ENCODE measurements at regions not wholly inside any gene's neighbourhood (a gene's known extent, or its start where the extent isn't known, plus 50 kb on each side); places are given as distances from the start of the nearest gene placed in this dataset.

DNA sequence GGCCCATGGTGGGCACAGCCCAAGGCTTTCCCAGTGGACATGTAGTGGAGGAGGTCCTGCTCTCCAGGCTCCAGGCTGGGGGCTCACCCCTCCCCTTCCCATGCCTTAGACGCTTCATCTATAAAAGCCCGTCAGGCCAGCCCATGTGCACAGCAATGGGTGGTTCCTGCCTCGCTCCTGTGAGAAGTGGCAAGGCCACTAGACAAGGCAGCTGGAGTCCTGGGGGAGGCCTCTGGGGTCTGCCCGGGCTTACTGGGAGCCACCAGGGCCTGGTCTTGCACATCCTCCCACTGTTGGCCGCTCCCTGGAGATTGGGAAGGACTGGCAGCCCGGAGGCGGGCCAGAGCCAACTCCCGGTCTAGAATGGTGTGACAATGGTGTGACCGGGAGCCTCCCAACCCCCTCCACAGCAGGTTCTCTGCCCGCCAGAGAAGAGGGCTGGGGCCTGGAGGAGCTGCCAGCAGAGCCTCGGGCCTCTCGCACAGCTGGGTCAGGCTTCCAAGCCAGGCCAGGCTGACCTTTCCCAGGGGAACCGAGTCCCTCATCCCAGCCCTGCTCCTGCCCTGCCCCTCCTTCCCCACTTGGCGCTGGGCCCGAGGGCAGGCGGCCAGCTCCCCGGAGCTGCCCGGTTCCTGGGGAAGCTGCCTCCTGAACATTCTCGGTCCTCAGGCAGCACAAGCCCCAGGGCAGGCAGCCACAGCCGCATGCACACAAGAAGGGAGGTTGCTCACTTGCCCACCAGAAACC lies 97.9 kb downstream of the RFLNA start:
- Mint-ChIP-seq H3K4me1 (peaks cover 43% of the 10 kb centered on the region), H3K36me3 (ENCODE audit: low read depth) (peaks cover 7% of the 10 kb centered on the region), H3K9me3 (ENCODE audit: low read depth) (no peaks in the 10 kb centered on the region), H3K27ac (no peak overlapping the region), H3K27me3 (no peaks in the 10 kb centered on the region), H3K4me3 (no peak overlapping the region)
- POLR2A ChIA-PET, result no interaction called here
- CTCF ChIA-PET, result no interaction called here
- ATAC-seq, result no peak
- no peak for DNase-seq
- intact Hi-C loops (cut with DNase I, micrococcal nuclease), result loop anchor here (5.0 kb wide), 3 partner anchors 154 to 374 kb away; no protein-coding TSS in a partner anchor

DNA sequence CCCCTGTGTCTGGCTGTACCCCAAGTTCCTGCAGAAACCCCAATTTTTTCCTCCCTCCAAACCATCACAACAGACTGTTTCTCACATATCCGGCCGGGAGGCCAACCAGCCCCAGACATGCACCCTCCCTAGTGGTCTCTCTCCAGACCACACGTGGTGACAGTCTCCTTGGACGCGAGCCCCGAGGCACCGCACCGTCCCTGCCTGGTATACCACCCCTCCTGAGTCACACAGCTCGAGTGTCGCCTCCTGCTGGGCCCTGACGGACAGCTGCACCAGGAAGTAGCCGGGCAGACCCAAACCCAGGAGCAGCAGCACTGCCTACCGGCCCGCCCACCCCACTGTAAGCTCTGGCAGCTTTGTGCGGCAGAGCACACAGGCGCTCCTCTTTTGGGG lies 97.4 kb downstream of the RFLNA start:
- Mint-ChIP-seq H3K9me3 (ENCODE audit: low read depth) (no peaks in the 10 kb centered on the region), H3K27me3 (no peaks in the 10 kb centered on the region), H3K36me3 (ENCODE audit: low read depth) (peaks cover 7% of the 10 kb centered on the region), H3K4me1 (peaks cover 43% of the 10 kb centered on the region), H3K27ac (peak overlapping the region; percentile 10), H3K4me3 (no peak overlapping the region)
- ChIA-PET CTCF (no interaction called here), POLR2A (no interaction called here)
- DNase-seq, result peak; percentile 45
- intact Hi-C loops (cut with DNase I, micrococcal nuclease), result loop anchor here (5.0 kb wide), 3 partner anchors 155 to 375 kb away; no protein-coding TSS in a partner anchor
- ATAC-seq, result no peak

DNA sequence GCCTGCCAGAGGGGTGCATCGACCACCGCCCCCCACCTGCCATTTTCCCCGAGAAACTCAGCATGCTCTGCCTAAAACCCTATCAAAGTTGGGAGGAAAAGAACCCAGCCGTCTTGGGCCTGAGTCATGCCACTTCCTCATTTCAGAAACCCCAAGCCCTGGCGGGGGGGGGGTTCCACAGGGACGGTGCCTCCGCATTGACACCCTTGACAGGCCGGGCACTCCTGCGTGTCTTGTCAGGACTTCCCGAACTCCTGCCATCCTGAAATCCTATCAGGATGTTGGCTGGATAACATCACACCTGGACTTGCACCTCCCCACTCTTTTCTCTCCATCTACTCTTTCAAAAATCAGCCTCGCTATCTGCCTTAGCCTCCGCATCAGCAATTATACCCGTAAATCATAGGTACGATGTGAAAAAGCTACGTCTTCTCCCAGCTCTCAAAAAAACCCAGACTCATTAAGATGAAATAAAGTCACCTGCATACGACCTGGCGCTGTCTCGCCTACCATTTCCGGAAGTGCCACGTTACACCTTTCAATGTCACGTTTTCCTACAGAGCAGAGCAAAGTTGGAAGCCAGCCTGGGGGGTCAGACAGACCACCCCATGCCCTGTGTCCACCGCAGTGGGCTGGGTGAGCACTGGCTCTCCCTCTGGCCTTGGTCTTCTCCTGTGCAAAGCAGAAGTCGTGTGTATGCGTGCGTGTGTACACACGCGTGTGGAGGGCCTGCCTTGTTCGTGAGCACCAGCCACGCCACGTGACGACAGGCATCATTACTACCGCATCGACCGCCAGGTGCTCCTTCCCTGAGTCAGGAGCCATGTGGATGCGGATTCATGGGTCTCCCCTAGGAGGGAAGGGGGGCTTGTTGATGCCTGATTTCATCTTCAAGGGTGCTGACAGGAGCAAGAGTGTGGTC lies 96.7 kb downstream of the RFLNA start:
- Mint-ChIP-seq H3K27me3 (no peaks in the 10 kb centered on the region), H3K4me3 (peak overlapping the region; percentile 29), H3K27ac (peak overlapping the region; percentile 83), H3K4me1 (peaks cover 43% of the 10 kb centered on the region), H3K9me3 (ENCODE audit: low read depth) (no peaks in the 10 kb centered on the region), H3K36me3 (ENCODE audit: low read depth) (peaks cover 7% of the 10 kb centered on the region)
- POLR2A ChIA-PET, result no interaction called here
- DNase-seq (peak; percentile 74), ATAC-seq (peak; percentile 49)
- intact Hi-C loops (cut with DNase I, micrococcal nuclease), result loop anchor here (1.0 to 5.0 kb wide), 5 partner anchors 76 to 376 kb away; no protein-coding TSS in a partner anchor
- CTCF ChIA-PET, result interaction anchor here (1.7 kb wide), 1 partner anchor 374 kb away, joined by 7 read pairs; no protein-coding TSS in a partner anchor

DNA sequence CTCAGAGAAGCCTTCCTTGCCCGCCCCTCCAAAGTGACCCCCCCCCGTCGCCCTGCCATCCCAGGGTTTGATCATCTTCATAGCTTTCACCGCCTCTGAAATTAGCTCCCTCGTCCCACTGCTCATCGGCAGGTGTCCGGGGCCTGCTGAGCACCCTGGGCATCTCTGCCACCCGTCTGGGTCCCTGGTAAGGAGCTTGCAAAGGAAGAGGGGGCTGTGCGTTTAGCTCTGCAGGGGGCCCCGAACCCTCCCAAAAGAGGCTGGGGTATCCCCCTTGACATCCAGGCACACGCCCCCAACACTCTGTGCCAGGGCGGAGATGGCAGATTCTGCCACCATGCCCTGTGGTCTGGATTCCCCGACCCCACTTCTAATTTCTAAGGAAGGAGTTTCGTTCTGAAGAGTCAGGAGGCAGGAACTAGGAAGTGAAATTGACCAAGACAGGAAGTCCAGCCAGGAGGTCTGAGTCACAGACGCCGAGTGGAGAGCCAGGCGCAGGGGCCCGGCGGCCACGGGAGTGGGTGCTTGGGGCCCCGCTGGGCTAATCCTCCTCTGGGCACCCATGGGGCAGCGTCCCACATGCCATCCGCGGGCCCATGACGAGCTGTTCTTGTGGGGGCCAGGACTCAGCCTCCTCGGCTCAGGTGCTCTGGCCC lies 95.7 kb downstream of the RFLNA start:
- POLR2A ChIA-PET, result no interaction called here
- no peak overlapping the region for H3K27ac Mint-ChIP-seq
- no peak overlapping the region for H3K4me3 Mint-ChIP-seq
- CTCF ChIA-PET, result interaction anchor here (0.6 to 1.7 kb wide), 3 partner anchors 11 to 375 kb away, joined by 3 to 7 read pairs (median 4); no protein-coding TSS in a partner anchor
- no peaks in the 10 kb centered on the region for H3K9me3 Mint-ChIP-seq (ENCODE audit: low read depth)
- H3K27me3 Mint-ChIP-seq, result no peaks in the 10 kb centered on the region
- intact Hi-C loops (cut with DNase I, micrococcal nuclease), result loop anchor here (1.0 to 5.0 kb wide), 5 partner anchors 77 to 377 kb away; no protein-coding TSS in a partner anchor
- peak; percentile 23 for DNase-seq
- H3K36me3 Mint-ChIP-seq (ENCODE audit: low read depth), result peaks cover 9% of the 10 kb centered on the region
- ATAC-seq, result no peak
- peaks cover 43% of the 10 kb centered on the region for H3K4me1 Mint-ChIP-seq

DNA sequence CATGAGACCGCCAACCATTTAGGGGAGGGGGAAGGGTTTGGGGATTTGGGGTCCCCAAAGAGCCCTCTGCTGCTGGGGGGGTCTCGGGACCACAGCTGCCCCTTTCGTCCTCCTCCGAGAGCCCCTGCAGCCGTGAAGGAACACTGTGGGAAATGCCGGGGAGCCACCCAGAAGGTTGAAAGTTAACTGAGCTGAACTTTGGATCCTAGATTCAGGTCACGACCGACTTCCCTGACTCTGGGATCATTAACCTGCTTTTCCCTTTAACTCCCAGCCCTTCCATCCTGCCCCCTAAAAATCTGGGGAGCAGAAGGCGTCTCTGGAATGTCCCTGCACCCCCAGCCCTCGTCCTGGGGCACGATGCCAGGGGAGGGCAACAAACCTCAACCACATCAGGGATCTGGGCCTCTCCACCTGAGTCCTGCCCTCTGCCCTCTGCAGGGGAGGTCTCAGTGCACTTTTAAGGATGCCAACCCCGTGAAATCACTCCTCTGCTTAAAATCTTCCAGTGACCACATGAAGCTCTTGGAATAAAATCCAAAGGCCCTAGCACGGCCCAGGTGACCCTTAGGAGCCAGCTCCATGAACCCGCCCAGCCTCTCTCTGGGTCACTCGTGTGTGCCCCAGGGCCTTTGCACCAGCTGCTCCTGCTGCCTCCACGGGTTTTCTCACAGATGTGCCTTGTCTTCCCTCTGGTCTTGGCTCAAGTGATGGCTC lies 95.0 kb downstream of the RFLNA start:
- Mint-ChIP-seq H3K36me3 (ENCODE audit: low read depth) (peaks cover 9% of the 10 kb centered on the region), H3K27ac (no peak overlapping the region), H3K4me1 (peaks cover 43% of the 10 kb centered on the region), H3K9me3 (ENCODE audit: low read depth) (no peaks in the 10 kb centered on the region), H3K27me3 (no peaks in the 10 kb centered on the region), H3K4me3 (no peak overlapping the region)
- ATAC-seq (no peak), DNase-seq (no peak)
- POLR2A ChIA-PET, result interaction anchor here (0.7 kb wide), 1 partner anchor 33 kb away, joined by 3 read pairs; no protein-coding TSS in a partner anchor
- intact Hi-C loops (cut with DNase I, micrococcal nuclease), result loop anchor here (1.0 to 5.0 kb wide), 5 partner anchors 63 to 377 kb away; no protein-coding TSS in a partner anchor
- CTCF ChIA-PET, result interaction anchor here (0.6 to 1.4 kb wide), 3 partner anchors 10 to 38 kb away, joined by 3 to 4 read pairs (median 4); no protein-coding TSS in a partner anchor

DNA sequence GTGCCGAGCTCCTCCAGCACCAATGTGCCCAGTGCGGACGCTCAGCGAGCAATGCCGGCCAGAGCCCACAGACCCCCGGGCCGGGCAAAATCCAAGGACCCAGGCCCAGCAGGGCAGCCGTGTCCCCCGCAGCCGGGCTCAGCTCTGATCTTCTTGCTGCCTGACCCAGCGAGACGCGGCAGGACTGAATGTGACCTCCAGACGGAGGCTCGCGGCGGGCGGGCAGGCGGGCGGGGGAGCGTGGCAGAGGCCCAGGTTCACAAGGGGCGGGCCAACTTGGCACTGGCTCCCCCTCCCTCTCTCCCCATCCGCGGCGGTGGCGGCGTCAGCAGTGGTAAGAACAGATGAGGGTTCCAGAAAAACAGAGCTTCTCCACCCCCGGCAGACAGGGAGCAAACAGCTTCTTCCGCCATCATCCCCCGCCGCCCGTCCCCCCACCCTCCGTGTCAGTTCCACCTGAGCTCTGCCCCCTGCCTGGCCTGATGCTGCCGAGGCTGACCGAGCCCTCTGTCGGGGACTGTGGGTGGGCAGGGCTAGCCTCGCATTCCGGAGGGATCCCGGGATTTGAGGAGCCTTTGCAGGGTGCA lies 94.3 kb downstream of the RFLNA start:
- Mint-ChIP-seq H3K27me3 (no peaks in the 10 kb centered on the region), H3K4me3 (peak overlapping the region; percentile 44), H3K9me3 (ENCODE audit: low read depth) (no peaks in the 10 kb centered on the region), H3K27ac (no peak overlapping the region), H3K4me1 (peaks cover 43% of the 10 kb centered on the region), H3K36me3 (ENCODE audit: low read depth) (peaks cover 8% of the 10 kb centered on the region)
- DNase-seq (peak; percentile 86), ATAC-seq (peak; percentile 79)
- POLR2A ChIA-PET, result interaction anchor here (0.7 to 1.2 kb wide), 2 partner anchors 32 to 385 kb away, joined by 3 read pairs; no protein-coding TSS in a partner anchor
- intact Hi-C loops (cut with DNase I, micrococcal nuclease), result loop anchor here in 1 of 2 experiments (1.0 kb wide), 1 partner anchor 64 kb away; no protein-coding TSS in a partner anchor
- CTCF ChIA-PET, result interaction anchor here (0.8 to 1.4 kb wide), 4 partner anchors 10 to 64 kb away, joined by 3 to 4 read pairs (median 4); no protein-coding TSS in a partner anchor

DNA sequence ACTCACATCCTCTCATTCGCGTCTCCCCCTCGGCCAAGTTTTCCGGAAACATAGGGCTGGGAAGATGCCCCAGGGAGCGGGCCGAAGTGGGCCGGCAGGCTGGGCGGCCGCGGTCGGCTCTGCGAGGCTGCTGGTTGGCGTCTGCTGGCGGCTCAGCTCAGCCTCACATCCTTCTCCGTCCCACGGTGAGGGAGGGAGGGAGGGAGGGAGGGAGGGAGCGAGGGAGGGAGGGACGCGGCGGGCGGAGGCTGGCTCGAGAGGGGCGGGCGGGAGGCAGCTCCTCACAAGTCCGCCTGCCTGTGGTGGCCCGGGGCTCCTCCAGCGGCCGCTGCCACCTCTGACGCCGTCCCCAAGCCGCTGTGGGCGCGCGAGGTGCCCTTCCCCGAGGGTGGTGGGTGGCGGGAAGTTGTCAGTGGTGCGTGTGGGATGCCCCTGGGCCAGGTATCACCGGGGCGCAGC lies 93.8 kb downstream of the RFLNA start:
- Mint-ChIP-seq H3K4me3 (peak overlapping the region; percentile 44), H3K4me1 (peaks cover 43% of the 10 kb centered on the region), H3K9me3 (ENCODE audit: low read depth) (no peaks in the 10 kb centered on the region), H3K27me3 (no peaks in the 10 kb centered on the region), H3K27ac (no peak overlapping the region), H3K36me3 (ENCODE audit: low read depth) (peaks cover 6% of the 10 kb centered on the region)
- intact Hi-C loops (cut with DNase I, micrococcal nuclease), result loop anchor here in 1 of 2 experiments (1.0 kb wide), 1 partner anchor 65 kb away; no protein-coding TSS in a partner anchor
- ATAC-seq (peak; percentile 54), DNase-seq (peak; percentile 74)
- POLR2A ChIA-PET, result interaction anchor here (1.2 kb wide), 1 partner anchor 386 kb away, joined by 3 read pairs; no protein-coding TSS in a partner anchor
- CTCF ChIA-PET, result interaction anchor here (0.8 to 1.1 kb wide), 2 partner anchors 11 to 65 kb away, joined by 3 to 4 read pairs; no protein-coding TSS in a partner anchor

DNA sequence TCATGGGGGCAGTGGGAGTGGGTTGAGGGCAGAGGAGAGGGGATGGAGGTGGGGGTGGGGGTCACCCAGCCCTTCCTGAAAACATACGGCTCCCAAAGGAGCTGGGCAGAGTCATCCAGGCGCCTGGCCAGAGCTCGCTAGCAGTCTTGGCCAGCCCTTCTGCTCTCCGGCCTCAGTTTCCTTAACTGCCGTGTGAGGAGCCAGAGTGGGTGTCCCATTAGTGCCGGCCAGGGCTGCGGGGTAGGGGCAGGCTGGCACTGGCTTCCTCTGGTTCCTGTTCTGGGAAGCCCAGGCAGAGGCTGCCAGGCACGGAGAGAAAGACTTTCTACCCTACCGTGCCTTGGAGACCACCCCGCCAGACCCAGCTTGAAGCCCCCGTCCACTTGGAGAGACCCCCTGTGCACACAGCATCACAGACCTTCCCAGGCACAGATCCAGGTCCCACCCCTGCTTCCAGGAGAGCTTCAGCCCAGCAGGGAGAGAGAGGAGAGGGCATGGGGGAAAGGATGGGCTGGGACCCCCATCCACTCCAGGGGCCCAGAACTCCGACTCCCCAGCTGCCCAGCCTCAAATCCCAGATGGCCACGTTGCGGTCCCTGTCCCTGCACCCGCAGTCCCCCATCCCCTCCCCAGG lies 93.3 kb downstream of the RFLNA start:
- Mint-ChIP-seq H3K4me1 (peaks cover 38% of the 10 kb centered on the region), H3K36me3 (ENCODE audit: low read depth) (peaks cover 6% of the 10 kb centered on the region), H3K27me3 (no peaks in the 10 kb centered on the region), H3K9me3 (ENCODE audit: low read depth) (no peaks in the 10 kb centered on the region), H3K4me3 (peak overlapping the region; percentile 10), H3K27ac (no peak overlapping the region)
- DNase-seq (no peak), ATAC-seq (no peak)
- intact Hi-C loops (cut with DNase I, micrococcal nuclease), result no loop called here
- POLR2A ChIA-PET, result interaction anchor here (1.2 kb wide), 1 partner anchor 386 kb away, joined by 3 read pairs; no protein-coding TSS in a partner anchor
- CTCF ChIA-PET, result interaction anchor here (0.8 to 1.1 kb wide), 2 partner anchors 11 to 65 kb away, joined by 3 to 4 read pairs; no protein-coding TSS in a partner anchor

DNA sequence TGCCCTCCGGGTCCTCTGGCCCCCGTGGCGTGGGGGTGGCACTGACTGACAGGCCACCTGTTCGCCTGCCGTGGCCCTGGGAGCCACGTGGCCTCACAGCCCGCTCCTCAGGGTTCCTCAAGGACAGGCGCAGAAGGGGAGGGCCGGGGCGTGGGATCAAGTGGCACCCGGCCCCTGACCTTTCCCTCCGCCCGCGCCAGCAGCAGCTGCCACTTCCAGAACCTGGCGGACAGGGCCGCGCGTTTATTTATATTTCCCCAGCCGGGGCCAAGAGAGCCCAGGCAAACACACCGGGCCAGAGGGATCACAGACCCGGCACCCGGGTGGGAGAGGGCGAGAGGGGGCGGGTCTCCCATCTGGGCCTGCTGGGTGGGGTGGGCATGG lies 92.6 kb downstream of the RFLNA start:
- CTCF ChIA-PET, result no interaction called here
- Mint-ChIP-seq H3K4me1 (peaks cover 38% of the 10 kb centered on the region), H3K4me3 (no peak overlapping the region), H3K9me3 (ENCODE audit: low read depth) (no peaks in the 10 kb centered on the region), H3K27me3 (no peaks in the 10 kb centered on the region), H3K36me3 (ENCODE audit: low read depth) (peaks cover 6% of the 10 kb centered on the region), H3K27ac (no peak overlapping the region)
- POLR2A ChIA-PET, result no interaction called here
- intact Hi-C loops (cut with DNase I, micrococcal nuclease), result no loop called here
- no peak for ATAC-seq
- no peak for DNase-seq

Data from activated CD4-positive, alpha-beta T cell treated with anti-CD3 and anti-CD28 coated beads for 36 hours (primary cell).